ENCODE measurements at regions not wholly inside any gene's neighbourhood (a gene's known extent, or its start where the extent isn't known, plus 50 kb on each side); places are given as distances from the start of the nearest gene placed in this dataset.
"Not testable (repeated sequence)": the region's sequence is repeated elsewhere in the genome, so short reads cannot be mapped to it uniquely, and the experiment has no call there.

DNA sequence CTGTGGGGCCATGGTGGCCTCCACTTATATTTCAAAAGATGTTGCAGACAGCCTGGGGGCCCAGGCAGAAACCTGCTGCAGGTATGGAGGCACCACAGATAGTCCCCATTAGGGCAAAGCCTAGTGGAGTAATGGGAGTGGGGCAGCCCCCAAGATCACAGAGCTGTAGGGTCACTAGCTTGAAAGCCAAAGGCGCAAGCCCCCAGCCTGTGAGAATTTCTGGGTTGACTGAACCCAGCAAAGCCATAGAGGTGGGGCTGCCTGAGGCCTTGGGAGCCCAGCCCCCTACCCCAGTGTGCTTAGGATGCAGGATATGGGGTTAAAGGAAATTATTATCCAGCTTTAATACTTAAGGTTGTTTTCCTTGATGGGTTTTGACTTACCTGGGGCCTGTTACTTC, 165.3 kb upstream of the FBN2 start:
- DNase-seq (ENCODE audit: low read depth in 1 of 2, low spot score in 1 of 2): no peak
- in situ Hi-C loops (cut with HindIII; ENCODE audit: low pct_unique_long_range_greater_than_20kb, low sequenced_read_pairs): no loop called here
- no peak for TF ChIP-seq JUND (IDR thresholded peaks at IDR 0.05; ENCODE audit: low read depth)

DNA sequence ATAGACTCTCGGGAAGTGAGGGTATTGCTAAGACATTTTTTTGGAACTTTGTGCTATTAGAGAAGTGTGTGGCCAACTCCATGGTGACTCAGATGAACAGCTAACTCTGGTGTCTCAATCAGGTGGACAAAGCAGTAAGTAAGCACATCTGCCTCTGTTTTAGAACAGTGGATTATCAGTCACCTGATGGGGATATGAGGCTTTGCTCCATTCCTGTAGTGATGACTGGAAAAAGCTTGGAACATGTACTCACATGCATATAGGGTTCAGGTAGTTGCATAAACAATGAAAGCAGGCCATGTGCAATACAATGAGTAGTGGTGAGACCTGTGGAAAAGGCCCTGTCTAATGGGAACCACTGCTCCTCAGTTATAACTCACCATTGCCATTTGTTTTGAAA, 168.2 kb upstream of the FBN2 start:
- no peak for DNase-seq (ENCODE audit: low read depth in 1 of 2, low spot score in 1 of 2)
- in situ Hi-C loops (cut with HindIII; ENCODE audit: low pct_unique_long_range_greater_than_20kb, low sequenced_read_pairs): no loop called here
- no peak for TF ChIP-seq JUND (IDR thresholded peaks at IDR 0.05; ENCODE audit: low read depth)

DNA sequence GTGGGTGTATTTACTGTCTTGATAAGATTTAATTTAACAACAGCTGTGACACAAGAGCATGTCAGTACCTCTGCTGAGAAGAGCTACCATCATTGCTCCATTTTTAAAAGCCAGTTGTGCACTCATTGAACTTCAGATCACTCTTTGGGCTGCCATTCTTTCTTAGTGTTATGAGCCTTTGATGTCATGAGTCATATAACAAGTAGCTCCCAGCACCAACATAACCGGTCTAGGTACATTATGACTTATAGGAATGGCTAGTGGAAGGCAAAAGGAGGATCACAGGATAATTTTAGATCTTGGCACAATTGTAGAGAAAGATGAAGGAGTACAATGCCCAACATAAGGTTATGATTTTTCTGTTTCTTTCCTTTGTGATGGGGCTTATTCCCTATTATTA, 170.8 kb upstream of the FBN2 start:
- peak in 1 of 2 experiments; percentile 51 for DNase-seq (ENCODE audit: low read depth in 1 of 2, low spot score in 1 of 2)
- in situ Hi-C loops (cut with HindIII; ENCODE audit: low pct_unique_long_range_greater_than_20kb, low sequenced_read_pairs): no loop called here
- TF ChIP-seq JUND (IDR thresholded peaks at IDR 0.05; ENCODE audit: low read depth): no peak

DNA sequence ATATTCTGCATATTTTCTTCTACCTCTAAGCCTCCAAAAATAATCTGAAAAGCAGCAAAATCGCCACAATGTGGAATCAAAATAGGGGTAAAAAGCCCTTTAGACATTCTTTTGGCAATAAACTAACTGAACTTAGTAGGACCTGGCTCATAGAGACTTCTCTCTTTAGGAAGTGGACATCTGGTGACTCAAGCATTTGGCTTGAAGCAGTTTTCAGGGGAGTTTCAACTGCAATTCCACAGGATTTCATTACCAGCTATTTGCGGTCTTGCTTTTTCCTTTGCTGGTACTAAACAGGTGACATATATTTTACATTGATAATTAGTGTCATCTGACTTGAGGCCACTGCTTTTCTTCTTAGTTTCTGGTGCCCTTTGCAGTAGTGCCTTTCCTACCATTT, 173.2 kb upstream of the FBN2 start:
- in situ Hi-C loops (cut with HindIII; ENCODE audit: low pct_unique_long_range_greater_than_20kb, low sequenced_read_pairs): no loop called here
- no peak for DNase-seq (ENCODE audit: low read depth in 1 of 2, low spot score in 1 of 2)
- no peak for TF ChIP-seq JUND (IDR thresholded peaks at IDR 0.05; ENCODE audit: low read depth)

DNA sequence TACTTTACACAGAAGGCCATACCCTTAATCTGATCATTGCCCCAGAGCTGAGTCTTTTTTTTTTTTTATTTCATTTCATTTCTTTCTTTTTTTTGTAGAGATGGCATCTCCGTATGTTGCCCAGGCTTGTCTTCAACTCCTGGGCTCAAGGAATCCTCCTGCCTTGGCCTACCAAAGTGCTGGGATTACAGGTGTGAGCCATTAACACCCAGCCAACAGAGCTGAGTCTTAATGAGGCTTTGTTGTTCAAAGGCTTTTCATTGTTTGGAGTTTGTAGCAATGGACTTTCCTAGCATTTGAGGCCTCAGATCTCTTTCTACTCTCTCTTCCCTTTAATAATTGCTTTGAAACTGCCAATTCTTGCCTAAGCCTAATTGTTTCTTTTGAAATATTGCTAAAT, 176.5 kb upstream of the FBN2 start:
- in situ Hi-C loops (cut with HindIII; ENCODE audit: low pct_unique_long_range_greater_than_20kb, low sequenced_read_pairs): no loop called here
- DNase-seq (ENCODE audit: low read depth in 1 of 2, low spot score in 1 of 2): no peak
- TF ChIP-seq JUND (IDR thresholded peaks at IDR 0.05; ENCODE audit: low read depth): no peak

DNA sequence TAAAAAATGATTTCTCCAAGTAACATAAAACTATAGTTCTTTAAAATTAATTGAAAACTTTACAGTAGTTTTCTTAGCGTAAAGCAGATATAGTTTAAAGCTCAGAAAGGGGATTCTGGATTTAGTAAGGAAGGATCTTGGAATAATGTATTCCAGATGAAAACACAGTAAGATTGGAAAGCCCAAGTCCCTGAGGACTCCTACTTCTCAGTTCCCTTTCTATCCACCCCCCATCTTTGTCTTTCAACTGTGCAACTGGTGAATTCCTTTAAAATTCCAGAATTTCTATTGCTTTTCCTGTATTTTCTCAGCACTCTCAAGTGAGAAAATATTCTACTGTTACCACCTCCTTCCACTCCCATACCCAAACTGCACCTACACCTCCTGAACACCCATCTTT, 184.5 kb upstream of the FBN2 start:
- no peak for DNase-seq (ENCODE audit: low read depth in 1 of 2, low spot score in 1 of 2)
- in situ Hi-C loops (cut with HindIII; ENCODE audit: low pct_unique_long_range_greater_than_20kb, low sequenced_read_pairs): no loop called here
- TF ChIP-seq JUND (IDR thresholded peaks at IDR 0.05; ENCODE audit: low read depth): no peak

DNA sequence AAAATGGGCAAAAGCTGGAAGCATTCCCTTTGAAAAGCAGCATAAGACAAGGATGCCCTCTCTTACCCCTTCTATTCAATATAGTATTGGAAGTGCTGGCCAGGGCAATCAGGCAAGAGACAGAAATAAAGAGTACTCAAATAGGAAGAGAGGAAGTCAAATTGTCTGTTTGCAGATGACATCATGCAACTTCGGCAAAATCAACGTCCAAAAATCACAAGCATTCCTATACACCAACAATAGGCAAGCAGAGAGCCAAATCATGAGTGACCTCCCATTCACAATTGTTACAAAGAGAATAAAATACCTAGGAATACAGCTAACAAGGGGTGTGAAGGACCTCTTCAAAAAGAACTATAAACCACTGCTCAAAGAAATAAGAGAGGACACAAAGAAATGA, 192.0 kb upstream of the FBN2 start:
- DNase-seq (ENCODE audit: low read depth in 1 of 2, low spot score in 1 of 2); in situ Hi-C loops (cut with HindIII; ENCODE audit: low pct_unique_long_range_greater_than_20kb, low sequenced_read_pairs): not testable (repeated sequence)

DNA sequence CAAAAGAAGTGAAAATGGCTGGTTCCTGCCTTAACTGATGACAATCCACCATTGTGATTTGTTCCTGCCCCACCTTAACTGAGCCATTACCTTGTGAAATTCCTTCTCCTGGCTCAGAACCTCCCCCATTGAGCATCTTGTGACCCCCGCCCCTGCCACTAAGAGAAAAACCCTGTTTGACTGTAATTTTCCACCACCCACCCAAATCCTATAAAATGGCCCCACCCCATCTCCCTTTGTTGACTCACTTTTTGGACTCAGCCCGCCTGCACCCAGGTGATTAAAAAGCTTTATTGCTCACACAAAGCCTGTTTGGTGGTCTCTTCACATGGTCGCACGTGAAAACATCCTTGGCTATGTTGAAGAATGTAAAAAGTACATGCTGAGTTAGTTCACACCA, 197.6 kb upstream of the FBN2 start:
- DNase-seq (ENCODE audit: low read depth in 1 of 2, low spot score in 1 of 2); in situ Hi-C loops (cut with HindIII; ENCODE audit: low pct_unique_long_range_greater_than_20kb, low sequenced_read_pairs): not testable (repeated sequence)

DNA sequence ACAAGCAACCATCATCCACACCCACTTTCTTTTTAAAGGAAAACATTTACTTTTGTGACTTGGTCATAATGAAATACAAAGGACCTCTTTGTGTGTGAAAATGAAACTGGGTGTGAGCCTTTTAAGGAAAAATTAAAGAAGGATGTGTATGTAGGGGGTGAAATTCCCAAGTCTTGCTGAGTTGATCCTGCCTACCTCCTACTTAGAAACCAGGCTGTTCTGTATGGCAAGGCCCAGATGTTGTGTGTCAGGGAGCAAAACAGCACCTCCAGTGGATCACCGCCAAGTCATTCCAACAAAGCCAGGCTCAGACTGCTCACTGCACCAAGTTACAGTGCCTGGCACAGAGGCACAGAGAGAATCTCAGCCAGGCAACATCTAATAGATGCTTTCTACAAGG, 198.5 kb upstream of the FBN2 start:
- no peak for TF ChIP-seq JUND (IDR thresholded peaks at IDR 0.05; ENCODE audit: low read depth)
- no peak for DNase-seq (ENCODE audit: low read depth in 1 of 2, low spot score in 1 of 2)
- in situ Hi-C loops (cut with HindIII; ENCODE audit: low pct_unique_long_range_greater_than_20kb, low sequenced_read_pairs): no loop called here

DNA sequence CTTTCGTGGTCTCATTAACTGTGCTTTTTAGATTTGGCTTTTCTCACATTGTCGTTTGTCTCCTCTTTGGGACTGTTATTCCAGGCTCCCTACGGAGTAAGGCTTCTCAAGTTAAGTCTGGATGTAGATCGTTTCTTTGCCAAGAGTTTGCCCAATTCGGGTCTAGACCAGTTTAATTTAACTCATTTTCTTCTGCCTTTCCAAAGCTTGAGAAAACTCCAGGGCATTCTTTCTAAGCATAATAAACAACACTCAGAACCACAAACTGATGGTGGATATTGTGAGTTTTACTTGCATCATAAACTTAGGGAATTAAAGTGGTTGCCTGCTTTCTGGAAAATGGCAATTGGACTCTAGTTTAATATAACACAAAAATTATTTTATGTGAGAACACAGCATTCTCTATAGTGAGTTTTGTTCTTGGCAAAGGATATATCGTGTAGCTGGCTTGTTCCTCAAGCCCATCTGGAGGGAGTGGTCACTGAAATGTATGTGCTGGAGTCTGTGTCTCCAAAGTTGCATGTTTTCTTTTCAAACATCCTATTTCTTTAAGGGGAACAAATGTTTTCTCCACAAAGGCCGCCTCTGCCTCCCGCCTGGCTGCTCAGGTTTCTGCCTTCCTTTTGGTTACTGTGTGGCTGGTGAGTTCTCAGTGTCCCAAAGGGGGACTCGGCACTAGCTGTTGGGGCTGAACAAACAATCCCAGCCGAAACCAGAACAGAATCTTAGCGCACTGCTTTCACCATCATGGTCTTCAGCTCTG, 211.3 kb upstream of the FBN2 start:
- no peak for TF ChIP-seq JUND (IDR thresholded peaks at IDR 0.05; ENCODE audit: low read depth)
- no peak for DNase-seq (ENCODE audit: low read depth in 1 of 2, low spot score in 1 of 2)
- in situ Hi-C loops (cut with HindIII; ENCODE audit: low pct_unique_long_range_greater_than_20kb, low sequenced_read_pairs): no loop called here

DNA sequence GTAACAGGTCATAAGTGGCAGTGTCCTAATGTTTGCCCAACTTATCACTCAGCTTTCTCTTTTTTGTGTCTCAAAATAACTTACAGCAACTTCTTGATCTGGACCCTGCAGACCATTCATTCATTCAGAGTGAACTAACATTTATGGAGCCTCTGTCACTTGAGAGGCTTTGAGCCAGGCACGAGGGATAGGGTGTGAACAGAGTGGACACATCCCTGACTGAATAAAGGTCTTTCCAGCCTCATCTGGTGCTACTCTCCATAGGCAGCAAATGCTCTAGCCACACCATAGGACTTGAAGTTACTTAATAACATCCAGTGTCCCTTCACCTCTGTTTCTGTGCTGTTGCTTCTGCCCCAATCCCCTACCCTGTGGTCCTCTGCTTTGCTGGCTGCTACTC, 212.1 kb upstream of the FBN2 start:
- TF ChIP-seq JUND (IDR thresholded peaks at IDR 0.05; ENCODE audit: low read depth): no peak
- no peak for DNase-seq (ENCODE audit: low read depth in 1 of 2, low spot score in 1 of 2)
- in situ Hi-C loops (cut with HindIII; ENCODE audit: low pct_unique_long_range_greater_than_20kb, low sequenced_read_pairs): no loop called here

DNA sequence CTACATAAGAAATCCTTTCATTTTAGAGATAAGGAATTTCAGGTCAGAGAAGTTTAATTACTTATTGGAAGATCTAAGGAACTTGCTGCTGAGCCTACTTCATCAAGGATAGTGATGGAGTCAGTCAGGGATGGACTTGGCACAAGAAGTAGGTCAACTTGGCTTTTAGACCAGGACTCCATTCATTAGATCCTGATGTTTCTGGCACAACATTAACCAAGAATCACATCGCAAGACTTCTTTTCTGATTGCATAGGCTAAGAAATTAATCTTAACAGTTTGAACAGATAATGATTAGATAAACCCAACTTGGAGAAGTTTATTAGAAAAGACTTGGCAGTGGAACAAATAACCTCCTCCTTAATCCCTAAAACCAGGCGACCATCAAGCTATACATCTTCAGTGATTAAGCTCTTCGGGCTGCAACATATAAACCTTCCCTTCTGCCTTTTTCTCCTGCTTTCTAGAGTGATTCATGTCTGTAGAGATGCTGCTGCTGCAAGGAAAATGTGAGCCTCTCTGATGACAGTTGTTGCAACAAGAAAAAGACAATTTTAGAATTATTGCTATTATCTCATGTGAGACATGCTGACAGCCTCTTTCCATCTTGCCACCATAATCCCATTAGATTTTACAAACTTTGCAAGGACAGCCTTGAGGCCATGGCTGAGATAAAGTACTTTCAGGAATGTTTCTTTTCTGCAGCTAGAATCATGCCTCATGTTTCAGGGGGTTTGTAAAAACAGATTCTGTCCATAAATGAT, 207.9 kb upstream of the SLC27A6 start:
- no peak for TF ChIP-seq JUND (IDR thresholded peaks at IDR 0.05; ENCODE audit: low read depth)
- no peak for DNase-seq (ENCODE audit: low read depth in 1 of 2, low spot score in 1 of 2)
- in situ Hi-C loops (cut with HindIII; ENCODE audit: low pct_unique_long_range_greater_than_20kb, low sequenced_read_pairs): no loop called here

DNA sequence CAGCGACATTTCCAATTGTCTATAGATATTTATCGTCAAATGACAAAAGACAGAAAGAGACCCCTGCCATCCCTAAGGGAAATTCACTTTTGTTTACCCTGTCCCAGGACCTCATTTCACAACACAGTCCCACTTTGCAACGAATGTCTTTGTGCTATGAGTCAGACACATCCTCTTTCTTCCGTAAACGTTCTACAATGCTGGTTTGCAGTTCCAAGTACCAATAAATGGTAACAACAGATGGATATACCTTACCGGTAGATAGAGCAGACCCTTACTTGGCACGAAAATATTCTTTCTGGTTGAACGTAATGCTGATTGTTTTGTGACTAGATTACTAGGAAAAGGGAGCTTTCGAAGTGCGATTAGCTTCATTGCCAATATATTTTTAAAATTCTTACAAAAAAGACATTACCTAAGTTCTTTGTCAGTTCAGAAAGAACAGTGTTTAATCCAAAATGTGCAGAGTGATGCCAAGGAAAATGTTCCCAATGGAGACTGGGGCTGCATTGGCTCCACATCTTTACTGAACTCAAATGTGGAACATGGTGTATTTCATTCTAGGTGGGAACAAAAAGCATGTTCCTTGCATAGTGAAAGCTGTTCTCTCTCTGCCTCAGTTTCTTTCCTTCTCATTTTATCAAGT, 202.5 kb upstream of the SLC27A6 start:
- no peak for DNase-seq (ENCODE audit: low read depth in 1 of 2, low spot score in 1 of 2)
- in situ Hi-C loops (cut with HindIII; ENCODE audit: low pct_unique_long_range_greater_than_20kb, low sequenced_read_pairs): no loop called here
- no peak for TF ChIP-seq JUND (IDR thresholded peaks at IDR 0.05; ENCODE audit: low read depth)
